SK-N-SH (cell line): ENCODE measurements at regions not wholly inside any gene's neighbourhood (a gene's known extent, or its start where the extent isn't known, plus 50 kb on each side); places are given as distances from the start of the nearest gene placed in this dataset.

Experiments
- CHD2 ChIP-seq: fragments of 150-350 bp; IDR thresholded peaks from 2 replicates; pipeline ENCODE4 v1.6.1; 2018; ENCODE audit warnings: low read length; ENCODE audit not compliant: partially characterized antibody
- EP300 ChIP-seq, 2 experiments: IDR thresholded peaks; 2 replicates each; pipeline versions ENCODE4 v1.4.0 to v1.6.1; 2012; ENCODE audit warnings: borderline replicate concordance in 1 of 2, low read depth in 1 of 2, low read length in 1 of 2
- POLR2AphosphoS5 ChIP-seq: IDR thresholded peaks from 2 replicates; pipeline ENCODE4 v1.6.1; 2012; ENCODE audit warnings: low read depth, low read length
- SMC3 ChIP-seq: IDR thresholded peaks from 2 replicates; pipeline ENCODE4 v1.6.1; 2012; ENCODE audit warnings: low read depth, low read length, improper control_type of control experiment
- TCF12 ChIP-seq: IDR thresholded peaks from 2 replicates; pipeline ENCODE4 v1.4.0; 2012
- YY1 ChIP-seq: IDR thresholded peaks from 2 replicates; pipeline ENCODE4 v1.4.0; 2012; ENCODE audit warnings: low read depth, mild to moderate bottlenecking
- TF ChIP-seq, protein P1 (sequence below): fragments of 200-600 bp; sonication (generic); IDR thresholded peaks from 2 replicates; pipeline ENCODE4 v1.6.1; 2017; ENCODE audit warnings: antibody characterized with exemption, mild to moderate bottlenecking, moderate library complexity
- TF ChIP-seq, protein P2 (sequence below): IDR thresholded peaks from 2 replicates; pipeline ENCODE4 v1.6.1; 2012; ENCODE audit warnings: mild to moderate bottlenecking, low read depth, low read length, moderate library complexity

GRCh38 chr13:53338760-53339159, 310.1 kb downstream of the OLFM4 start:
- TF ChIP-seq, protein P1, sequence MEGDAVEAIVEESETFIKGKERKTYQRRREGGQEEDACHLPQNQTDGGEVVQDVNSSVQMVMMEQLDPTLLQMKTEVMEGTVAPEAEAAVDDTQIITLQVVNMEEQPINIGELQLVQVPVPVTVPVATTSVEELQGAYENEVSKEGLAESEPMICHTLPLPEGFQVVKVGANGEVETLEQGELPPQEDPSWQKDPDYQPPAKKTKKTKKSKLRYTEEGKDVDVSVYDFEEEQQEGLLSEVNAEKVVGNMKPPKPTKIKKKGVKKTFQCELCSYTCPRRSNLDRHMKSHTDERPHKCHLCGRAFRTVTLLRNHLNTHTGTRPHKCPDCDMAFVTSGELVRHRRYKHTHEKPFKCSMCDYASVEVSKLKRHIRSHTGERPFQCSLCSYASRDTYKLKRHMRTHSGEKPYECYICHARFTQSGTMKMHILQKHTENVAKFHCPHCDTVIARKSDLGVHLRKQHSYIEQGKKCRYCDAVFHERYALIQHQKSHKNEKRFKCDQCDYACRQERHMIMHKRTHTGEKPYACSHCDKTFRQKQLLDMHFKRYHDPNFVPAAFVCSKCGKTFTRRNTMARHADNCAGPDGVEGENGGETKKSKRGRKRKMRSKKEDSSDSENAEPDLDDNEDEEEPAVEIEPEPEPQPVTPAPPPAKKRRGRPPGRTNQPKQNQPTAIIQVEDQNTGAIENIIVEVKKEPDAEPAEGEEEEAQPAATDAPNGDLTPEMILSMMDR = no peak; the same call in 1 of the 2 replicates
- TF ChIP-seq, protein P2, sequence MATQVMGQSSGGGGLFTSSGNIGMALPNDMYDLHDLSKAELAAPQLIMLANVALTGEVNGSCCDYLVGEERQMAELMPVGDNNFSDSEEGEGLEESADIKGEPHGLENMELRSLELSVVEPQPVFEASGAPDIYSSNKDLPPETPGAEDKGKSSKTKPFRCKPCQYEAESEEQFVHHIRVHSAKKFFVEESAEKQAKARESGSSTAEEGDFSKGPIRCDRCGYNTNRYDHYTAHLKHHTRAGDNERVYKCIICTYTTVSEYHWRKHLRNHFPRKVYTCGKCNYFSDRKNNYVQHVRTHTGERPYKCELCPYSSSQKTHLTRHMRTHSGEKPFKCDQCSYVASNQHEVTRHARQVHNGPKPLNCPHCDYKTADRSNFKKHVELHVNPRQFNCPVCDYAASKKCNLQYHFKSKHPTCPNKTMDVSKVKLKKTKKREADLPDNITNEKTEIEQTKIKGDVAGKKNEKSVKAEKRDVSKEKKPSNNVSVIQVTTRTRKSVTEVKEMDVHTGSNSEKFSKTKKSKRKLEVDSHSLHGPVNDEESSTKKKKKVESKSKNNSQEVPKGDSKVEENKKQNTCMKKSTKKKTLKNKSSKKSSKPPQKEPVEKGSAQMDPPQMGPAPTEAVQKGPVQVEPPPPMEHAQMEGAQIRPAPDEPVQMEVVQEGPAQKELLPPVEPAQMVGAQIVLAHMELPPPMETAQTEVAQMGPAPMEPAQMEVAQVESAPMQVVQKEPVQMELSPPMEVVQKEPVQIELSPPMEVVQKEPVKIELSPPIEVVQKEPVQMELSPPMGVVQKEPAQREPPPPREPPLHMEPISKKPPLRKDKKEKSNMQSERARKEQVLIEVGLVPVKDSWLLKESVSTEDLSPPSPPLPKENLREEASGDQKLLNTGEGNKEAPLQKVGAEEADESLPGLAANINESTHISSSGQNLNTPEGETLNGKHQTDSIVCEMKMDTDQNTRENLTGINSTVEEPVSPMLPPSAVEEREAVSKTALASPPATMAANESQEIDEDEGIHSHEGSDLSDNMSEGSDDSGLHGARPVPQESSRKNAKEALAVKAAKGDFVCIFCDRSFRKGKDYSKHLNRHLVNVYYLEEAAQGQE = no peak
- TF ChIP-seq SMC3 (no peak), CHD2 (no peak), TCF12 (no peak), POLR2AphosphoS5 (no peak), EP300 (IDR thresholded peaks at IDR 0.05; ENCODE audit: borderline replicate concordance in 1 of 2, low read depth in 1 of 2, low read length in 1 of 2) (no peak), YY1 (no peak)
